ENCODE measurements at regions not wholly inside any gene's neighbourhood (a gene's known extent, or its start where the extent isn't known, plus 50 kb on each side); places are given as distances from the start of the nearest gene placed in this dataset.
A peak's percentile ranks its signal among the peaks of the same experiment; 100 is the strongest.

DNA sequence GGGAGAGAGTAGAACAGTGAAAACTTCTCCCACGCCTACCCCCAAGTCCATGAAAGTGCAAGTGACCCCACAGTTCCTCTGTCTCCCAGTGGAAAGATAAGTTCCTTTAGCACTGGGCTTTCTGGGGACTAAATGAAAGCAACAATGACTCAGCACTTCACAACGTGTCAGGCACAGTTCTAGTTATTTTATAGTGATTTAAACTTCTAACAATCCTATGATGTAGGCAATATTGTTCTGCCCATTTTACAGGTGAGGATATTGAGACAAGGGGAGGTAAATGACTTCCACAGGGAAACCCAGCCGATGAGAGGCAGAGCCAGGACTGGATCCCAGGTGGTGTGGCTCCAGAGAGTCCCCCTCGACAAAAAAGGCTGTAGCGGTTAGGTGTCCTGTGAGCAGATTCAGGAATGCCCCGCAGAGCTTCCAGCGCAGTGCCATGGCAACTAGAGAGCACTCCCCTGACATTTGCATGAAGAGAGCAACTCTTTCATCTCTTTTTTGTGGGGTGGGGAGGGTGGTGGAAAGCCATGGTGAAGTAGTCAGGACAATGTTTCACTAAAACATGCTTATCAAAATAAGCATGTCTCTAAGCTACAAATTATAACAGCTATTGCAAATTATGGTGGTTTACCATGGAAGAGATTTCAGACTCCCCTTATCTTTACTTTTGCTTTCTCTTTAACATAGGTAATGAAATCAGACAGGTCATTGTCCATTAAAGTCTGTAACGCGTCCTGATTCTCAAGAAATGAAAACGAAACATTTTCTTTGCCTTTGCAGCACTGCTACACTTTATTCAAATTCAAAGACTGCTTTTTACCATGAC is 62.1 kb downstream of the NR2F2 start (continued):
- TF ChIP-seq, protein P1, sequence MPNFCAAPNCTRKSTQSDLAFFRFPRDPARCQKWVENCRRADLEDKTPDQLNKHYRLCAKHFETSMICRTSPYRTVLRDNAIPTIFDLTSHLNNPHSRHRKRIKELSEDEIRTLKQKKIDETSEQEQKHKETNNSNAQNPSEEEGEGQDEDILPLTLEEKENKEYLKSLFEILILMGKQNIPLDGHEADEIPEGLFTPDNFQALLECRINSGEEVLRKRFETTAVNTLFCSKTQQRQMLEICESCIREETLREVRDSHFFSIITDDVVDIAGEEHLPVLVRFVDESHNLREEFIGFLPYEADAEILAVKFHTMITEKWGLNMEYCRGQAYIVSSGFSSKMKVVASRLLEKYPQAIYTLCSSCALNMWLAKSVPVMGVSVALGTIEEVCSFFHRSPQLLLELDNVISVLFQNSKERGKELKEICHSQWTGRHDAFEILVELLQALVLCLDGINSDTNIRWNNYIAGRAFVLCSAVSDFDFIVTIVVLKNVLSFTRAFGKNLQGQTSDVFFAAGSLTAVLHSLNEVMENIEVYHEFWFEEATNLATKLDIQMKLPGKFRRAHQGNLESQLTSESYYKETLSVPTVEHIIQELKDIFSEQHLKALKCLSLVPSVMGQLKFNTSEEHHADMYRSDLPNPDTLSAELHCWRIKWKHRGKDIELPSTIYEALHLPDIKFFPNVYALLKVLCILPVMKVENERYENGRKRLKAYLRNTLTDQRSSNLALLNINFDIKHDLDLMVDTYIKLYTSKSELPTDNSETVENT (CRISPR knock-in tag; IDR thresholded peaks at IDR 0.05), result no peak
- TF ChIP-seq, protein P2, sequence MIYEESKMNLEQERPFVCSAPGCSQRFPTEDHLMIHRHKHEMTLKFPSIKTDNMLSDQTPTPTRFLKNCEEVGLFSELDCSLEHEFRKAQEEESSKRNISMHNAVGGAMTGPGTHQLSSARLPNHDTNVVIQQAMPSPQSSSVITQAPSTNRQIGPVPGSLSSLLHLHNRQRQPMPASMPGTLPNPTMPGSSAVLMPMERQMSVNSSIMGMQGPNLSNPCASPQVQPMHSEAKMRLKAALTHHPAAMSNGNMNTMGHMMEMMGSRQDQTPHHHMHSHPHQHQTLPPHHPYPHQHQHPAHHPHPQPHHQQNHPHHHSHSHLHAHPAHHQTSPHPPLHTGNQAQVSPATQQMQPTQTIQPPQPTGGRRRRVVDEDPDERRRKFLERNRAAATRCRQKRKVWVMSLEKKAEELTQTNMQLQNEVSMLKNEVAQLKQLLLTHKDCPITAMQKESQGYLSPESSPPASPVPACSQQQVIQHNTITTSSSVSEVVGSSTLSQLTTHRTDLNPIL (CRISPR knock-in tag; IDR thresholded peaks at IDR 0.05), result no peak
- TF ChIP-seq FOXK2 (conservative IDR thresholded peaks at IDR 0.05 in 1 of 2, IDR thresholded peaks at IDR 0.05 in 1 of 2; ENCODE audit: low read depth in 2 of 2) (0 out of 4 replicates have a peak, but pooled peaks of 1 of the 2 experiments have one; percentile 24), NFE2L1 (tag; IDR thresholded peaks at IDR 0.05; ENCODE audit: borderline replicate concordance, low read depth) (peak; percentile 96), FOSL1 (tag; conservative IDR thresholded peaks at IDR 0.05) (0 out of 2 replicates have a peak, but pooled peaks have one; percentile 11), RCOR1 (IDR thresholded peaks at IDR 0.05; ENCODE audit: borderline replicate concordance in 1 of 2, low read depth in 2 of 2, low read length in 2 of 2) (0 out of 4 replicates have a peak, but pooled peaks of 1 of the 2 experiments have one; percentile 3), BCOR (IDR thresholded peaks at IDR 0.05) (peak; percentile 87), BACH1 (tag; IDR thresholded peaks at IDR 0.05) (peak; percentile 91), MEIS2 (IDR thresholded peaks at IDR 0.05; ENCODE audit: partially characterized antibody) (peak; percentile 6), JUND (IDR thresholded peaks at IDR 0.05; ENCODE audit: borderline replicate concordance, low read depth, low read length) (peak; percentile 31; the same call in 1 of the 2 replicates), JUND (tag; IDR thresholded peaks at IDR 0.05; ENCODE audit: borderline replicate concordance, low read depth, low read length) (peak; percentile 21; the same call in 1 of the 3 replicates), ADNP (tag; IDR thresholded peaks at IDR 0.05) (peak; percentile 64; the same call in 1 of the 2 replicates), SMARCA4 (IDR thresholded peaks at IDR 0.05) (peak; percentile 64), SMARCA5 (IDR thresholded peaks at IDR 0.05) (peak; percentile 28; the same call in 1 of the 2 replicates)
- TF ChIP-seq, protein P3, sequence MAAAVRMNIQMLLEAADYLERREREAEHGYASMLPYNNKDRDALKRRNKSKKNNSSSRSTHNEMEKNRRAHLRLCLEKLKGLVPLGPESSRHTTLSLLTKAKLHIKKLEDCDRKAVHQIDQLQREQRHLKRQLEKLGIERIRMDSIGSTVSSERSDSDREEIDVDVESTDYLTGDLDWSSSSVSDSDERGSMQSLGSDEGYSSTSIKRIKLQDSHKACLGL (CRISPR knock-in tag; IDR thresholded peaks at IDR 0.05; ENCODE audit: borderline replicate concordance, poor library complexity, severe bottlenecking), result no peak
- TF ChIP-seq, protein P4, sequence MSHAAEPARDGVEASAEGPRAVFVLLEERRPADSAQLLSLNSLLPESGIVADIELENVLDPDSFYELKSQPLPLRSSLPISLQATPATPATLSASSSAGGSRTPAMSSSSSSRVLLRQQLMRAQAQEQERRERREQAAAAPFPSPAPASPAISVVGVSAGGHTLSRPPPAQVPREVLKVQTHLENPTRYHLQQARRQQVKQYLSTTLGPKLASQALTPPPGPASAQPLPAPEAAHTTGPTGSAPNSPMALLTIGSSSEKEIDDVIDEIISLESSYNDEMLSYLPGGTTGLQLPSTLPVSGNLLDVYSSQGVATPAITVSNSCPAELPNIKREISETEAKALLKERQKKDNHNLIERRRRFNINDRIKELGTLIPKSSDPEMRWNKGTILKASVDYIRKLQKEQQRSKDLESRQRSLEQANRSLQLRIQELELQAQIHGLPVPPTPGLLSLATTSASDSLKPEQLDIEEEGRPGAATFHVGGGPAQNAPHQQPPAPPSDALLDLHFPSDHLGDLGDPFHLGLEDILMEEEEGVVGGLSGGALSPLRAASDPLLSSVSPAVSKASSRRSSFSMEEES (CRISPR knock-in tag; IDR thresholded peaks at IDR 0.05), result no peak

Data from K562 (cell line).